Mesenchymal stem cell (in vitro differentiated cells and primary cell): ENCODE measurements at regions not wholly inside any gene's neighbourhood (a gene's known extent, or its start where the extent isn't known, plus 50 kb on each side); places are given as distances from the start of the nearest gene placed in this dataset.

Experiments used
- DNase-seq: peaks from one replicate; pipeline ENCODE4 v3.0.0-alpha.2; 2013
- H2AFZ ChIP-seq: one replicate; pipeline ENCODE4 v1.6.1; 2013; ENCODE audit warnings: low read depth, mild to moderate bottlenecking, control low read depth, inconsistent platforms, low read length, moderate library complexity
- H2AK5ac ChIP-seq: 2 replicates; pipeline ENCODE4 v1.6.1; 2013; ENCODE audit warnings: low read length, moderate library complexity, mild to moderate bottlenecking, inconsistent platforms; ENCODE audit not compliant: severe bottlenecking
- H2BK120ac ChIP-seq: one replicate; pipeline ENCODE4 v1.6.1; 2013; ENCODE audit warnings: low read depth, mild to moderate bottlenecking, inconsistent platforms, low read length, moderate library complexity
- H2BK12ac ChIP-seq, 2 experiments: one replicate each; pipeline ENCODE4 v1.6.1; 2013; ENCODE audit warnings: inconsistent platforms in 2 of 2, low read length in 2 of 2, mild to moderate bottlenecking in 2 of 2, moderate library complexity in 2 of 2, control low read depth in 1 of 2
- H2BK15ac ChIP-seq: one replicate; pipeline ENCODE4 v1.6.1; 2013; ENCODE audit warnings: mild to moderate bottlenecking, low read depth, inconsistent platforms; ENCODE audit not compliant: poor library complexity, severe bottlenecking
- H2BK5ac ChIP-seq: 2 replicates; pipeline ENCODE4 v1.6.1; 2013; ENCODE audit warnings: low read depth, mild to moderate bottlenecking, low read length, control low read depth, inconsistent platforms; ENCODE audit not compliant: poor library complexity, severe bottlenecking
- H3K14ac ChIP-seq, 2 experiments: one replicate each; pipeline ENCODE4 v1.6.1; 2013; ENCODE audit warnings: inconsistent platforms in 2 of 2, low read length in 2 of 2, control low read depth in 1 of 2, mild to moderate bottlenecking in 1 of 2, moderate library complexity in 1 of 2
- H3K18ac ChIP-seq, 2 experiments: one replicate each; pipeline ENCODE4 v1.6.1; 2013; ENCODE audit warnings: inconsistent platforms in 2 of 2, low read length in 2 of 2, control low read depth in 1 of 2, low read depth in 1 of 2, mild to moderate bottlenecking in 1 of 2
- H3K23ac ChIP-seq, 2 experiments: one replicate each; pipeline ENCODE4 v1.6.1; 2013; ENCODE audit warnings: inconsistent platforms in 2 of 2, low read length in 2 of 2, mild to moderate bottlenecking in 2 of 2, moderate library complexity in 2 of 2, control low read depth in 1 of 2
- H3K27ac ChIP-seq: 2 replicates; pipeline ENCODE4 v1.5.1; 2013; ENCODE audit warnings: mild to moderate bottlenecking, moderate library complexity, low read length, control low read depth, inconsistent platforms; ENCODE audit not compliant: poor library complexity, severe bottlenecking
- H3K27me3 ChIP-seq, 2 experiments: 2 replicates each; pipeline versions ENCODE4 v1.6.1 to v1.7.0; 2013; ENCODE audit warnings: low read length in 2 of 2, mild to moderate bottlenecking in 2 of 2, moderate library complexity in 2 of 2, control low read depth in 1 of 2, inconsistent platforms in 1 of 2; ENCODE audit not compliant: control insufficient read depth in 1 of 2, insufficient read depth in 1 of 2
- H3K36me3 ChIP-seq, 2 experiments: 2 replicates each; pipeline versions ENCODE4 v1.6.1 to v1.7.0; 2013; ENCODE audit warnings: low read length in 2 of 2, control low read depth in 1 of 2, inconsistent platforms in 1 of 2, low read depth in 1 of 2, mild to moderate bottlenecking in 1 of 2; ENCODE audit not compliant: insufficient read depth in 2 of 2, control insufficient read depth in 1 of 2
- H3K4ac ChIP-seq, 2 experiments: one replicate each; pipeline ENCODE4 v1.6.1; 2013; ENCODE audit warnings: inconsistent platforms in 2 of 2, low read length in 2 of 2, mild to moderate bottlenecking in 2 of 2, moderate library complexity in 2 of 2, control low read depth in 1 of 2, low read depth in 1 of 2
- H3K4me1 ChIP-seq: 2 replicates; pipeline ENCODE4 v1.6.1; 2013; ENCODE audit warnings: low read depth, low read length, control low read depth; ENCODE audit not compliant: control insufficient read depth, insufficient read depth
- H3K4me2 ChIP-seq: 2 replicates; pipeline ENCODE4 v1.6.1; 2013; ENCODE audit warnings: low read length, mild to moderate bottlenecking, inconsistent platforms; ENCODE audit not compliant: poor library complexity, severe bottlenecking
- H3K4me3 ChIP-seq, 2 experiments: 2 replicates each; pipeline versions ENCODE4 v1.5.1 to v1.7.0; 2013; ENCODE audit warnings: low read length in 2 of 2, mild to moderate bottlenecking in 2 of 2, control low read depth in 1 of 2, low read depth in 1 of 2; ENCODE audit not compliant: insufficient read depth in 1 of 2
- H3K79me1 ChIP-seq: replicated peaks from 2 replicates; pipeline ENCODE4 v1.6.1; 2013; ENCODE audit warnings: mild to moderate bottlenecking, control low read depth, low read length, inconsistent platforms; ENCODE audit not compliant: poor library complexity, severe bottlenecking
- H3K9ac ChIP-seq: 2 replicates; pipeline ENCODE4 v1.7.0; 2013; ENCODE audit warnings: mild to moderate bottlenecking, low read length, moderate library complexity
- H3K9me3 ChIP-seq: 2 replicates; pipeline ENCODE4 v1.7.0; 2013; ENCODE audit warnings: mild to moderate bottlenecking, low read length; ENCODE audit not compliant: control insufficient read depth
- H4K8ac ChIP-seq: one replicate; pipeline ENCODE4 v1.6.1; 2013; ENCODE audit warnings: inconsistent platforms, mild to moderate bottlenecking, low read length, moderate library complexity
- H4K91ac ChIP-seq: one replicate; pipeline ENCODE4 v1.6.1; 2013; ENCODE audit warnings: mild to moderate bottlenecking, low read length, inconsistent platforms
- WGBS: methylation state at CpG from one replicate; pipeline ENCODE4 v1.1.7; 2013; ENCODE audit warnings: mixed read lengths; 5-methylcytosine and 5-hydroxymethylcytosine counted together

- H2AK5ac ChIP-seq: no peak overlapping the region
- 85% methylated on average over 6 of the region's 8 CpGs for WGBS
Observed at GRCh38 chr7:142611566-142612236, 137.6 kb upstream of the PRSS1 start.

GRCh38 chr7:142608630-142609428 is 140.4 kb upstream of the PRSS1 start:
- no peak overlapping the region for H3K9ac ChIP-seq
- DNase-seq: no peak
- no CpG with 5 or more reads among the region's 1 CpG for WGBS

More at GRCh38 chr7:142611566-142612236, 137.6 kb upstream of the PRSS1 start:
- no peak overlapping the region for H4K91ac ChIP-seq
- no peak overlapping the region for H3K27ac ChIP-seq
- no peaks in the 10 kb centered on the region for H3K36me3 ChIP-seq
- no peaks in the 10 kb centered on the region for H3K27me3 ChIP-seq
- H2BK120ac ChIP-seq: no peak overlapping the region
- no peak overlapping the region for H3K18ac ChIP-seq
- H3K9me3 ChIP-seq: no peaks in the 10 kb centered on the region
- H3K23ac ChIP-seq: no peak overlapping the region
- no peak overlapping the region for H2BK15ac ChIP-seq
- peaks cover 4% of the 10 kb centered on the region for H3K4me1 ChIP-seq
- no peak overlapping the region for H3K4me3 ChIP-seq
- no peak overlapping the region for H3K14ac ChIP-seq
- no peaks in the 10 kb centered on the region for H3K79me1 ChIP-seq
- no peak overlapping the region for H4K8ac ChIP-seq
- H3K9ac ChIP-seq: no peak overlapping the region
- no peak overlapping the region for H3K4ac ChIP-seq
- H3K4me2 ChIP-seq: no peak overlapping the region
- H2BK5ac ChIP-seq: no peak overlapping the region
- no peak overlapping the region for H2AFZ ChIP-seq
- H2BK12ac ChIP-seq: no peak overlapping the region
- peak; percentile 48 for DNase-seq

GRCh38 chr7:142607351-142607750 is 141.9 kb upstream of the PRSS1 start:
- Histone ChIP-seq H3K36me3 (no peaks in the 10 kb centered on the region), H2AFZ (no peak overlapping the region)

More at GRCh38 chr7:142608630-142609428, 140.4 kb upstream of the PRSS1 start:
- H2AFZ ChIP-seq: no peak overlapping the region
- no peaks in the 10 kb centered on the region for H3K36me3 ChIP-seq
- no peaks in the 10 kb centered on the region for H3K79me1 ChIP-seq
- H3K23ac ChIP-seq: no peak overlapping the region
- no peak overlapping the region for H4K8ac ChIP-seq
- H2BK120ac ChIP-seq: no peak overlapping the region
- H3K27me3 ChIP-seq: no peaks in the 10 kb centered on the region
- H3K18ac ChIP-seq: no peak overlapping the region
- H2BK12ac ChIP-seq: no peak overlapping the region
- H3K4me1 ChIP-seq: peaks cover 4% of the 10 kb centered on the region
- no peak overlapping the region for H3K4me3 ChIP-seq
- no peak overlapping the region for H2BK5ac ChIP-seq
- no peak overlapping the region for H3K14ac ChIP-seq
- no peak overlapping the region for H3K27ac ChIP-seq
- H3K9me3 ChIP-seq: no peaks in the 10 kb centered on the region
- no peak overlapping the region for H3K4ac ChIP-seq
- H3K4me2 ChIP-seq: no peak overlapping the region
- H4K91ac ChIP-seq: no peak overlapping the region
- H2BK15ac ChIP-seq: no peak overlapping the region
- no peak overlapping the region for H2AK5ac ChIP-seq

GRCh38 chr7:142606081-142606480 is 143.2 kb upstream of the PRSS1 start:
- Histone ChIP-seq H3K27ac (no peak overlapping the region), H2BK120ac (no peak overlapping the region), H2AK5ac (no peak overlapping the region), H3K4me2 (no peak overlapping the region), H3K4me1 (peaks cover 5% of the 10 kb centered on the region), H4K91ac (no peak overlapping the region), H3K79me1 (no peaks in the 10 kb centered on the region), H3K4ac (no peak overlapping the region), H3K36me3 (no peaks in the 10 kb centered on the region), H2BK15ac (no peak overlapping the region), H2AFZ (no peak overlapping the region), H3K23ac (no peak overlapping the region), H2BK5ac (no peak overlapping the region), H2BK12ac (peak overlapping the region in 1 of 2 experiments; percentile 52), H4K8ac (no peak overlapping the region), H3K9ac (no peak overlapping the region), H3K27me3 (no peaks in the 10 kb centered on the region), H3K9me3 (no peaks in the 10 kb centered on the region), H3K14ac (no peak overlapping the region), H3K4me3 (no peak overlapping the region), H3K18ac (no peak overlapping the region)
- DNase-seq: no peak
- WGBS: 97% methylated on average over 4 of the region's 5 CpGs

More at GRCh38 chr7:142607351-142607750, 141.9 kb upstream of the PRSS1 start:
- no peak overlapping the region for H3K18ac ChIP-seq
- no peaks in the 10 kb centered on the region for H3K9me3 ChIP-seq
- H3K4me3 ChIP-seq: no peak overlapping the region
- H3K4me1 ChIP-seq: peaks cover 5% of the 10 kb centered on the region
- no peak overlapping the region for H2BK120ac ChIP-seq
- H3K4me2 ChIP-seq: no peak overlapping the region
- no peaks in the 10 kb centered on the region for H3K79me1 ChIP-seq
- no peak overlapping the region for H4K8ac ChIP-seq
- H3K23ac ChIP-seq: no peak overlapping the region
- H3K14ac ChIP-seq: no peak overlapping the region
- 70% methylated on average over 2 of the region's 3 CpGs for WGBS
- no peak for DNase-seq
- no peak overlapping the region for H4K91ac ChIP-seq
- no peak overlapping the region for H3K27ac ChIP-seq
- H3K27me3 ChIP-seq: no peaks in the 10 kb centered on the region
- H2BK5ac ChIP-seq: no peak overlapping the region
- H3K4ac ChIP-seq: no peak overlapping the region
- no peak overlapping the region for H3K9ac ChIP-seq
- no peak overlapping the region for H2AK5ac ChIP-seq
- no peak overlapping the region for H2BK15ac ChIP-seq
- H2BK12ac ChIP-seq: no peak overlapping the region
